Kidney (tissue), 13 donors: ENCODE measurements at regions not wholly inside any gene's neighbourhood (a gene's known extent, or its start where the extent isn't known, plus 50 kb on each side); places are given as distances from the start of the nearest gene placed in this dataset.

ENCODE experiments used
- DNase-seq, 5 donors: peaks; one replicate each; pipeline ENCODE4 v3.0.0-alpha.2; 2013 to 2020
- FAIRE-seq: peaks from 2 replicates; lab custom pipeline; 2012; peaks lifted over from hg19 to GRCh38; lab: Jason Lieb, UNC
- H3K27ac ChIP-seq, 2 donors: one replicate each; pipeline ENCODE4 v1.7.0; 2013; ENCODE audit warnings: low read depth in 2 of 2, low read length in 2 of 2, inconsistent platforms in 1 of 2
- H3K27me3 ChIP-seq: one replicate; pipeline ENCODE4 v1.7.1; 2013; ENCODE audit warnings: low read length, inconsistent platforms; ENCODE audit not compliant: control insufficient read depth, insufficient read depth
- H3K36me3 ChIP-seq, 3 donors: one replicate each; pipeline versions ENCODE4 v1.7.0 to v1.7.1; 2013; ENCODE audit warnings: low read length in 3 of 3, control low read depth in 1 of 3, inconsistent platforms in 1 of 3; ENCODE audit not compliant: insufficient read depth in 3 of 3, control insufficient read depth in 2 of 3
- H3K4me1 ChIP-seq, 3 donors: one replicate each; pipeline versions ENCODE4 v1.7.0 to v1.7.1; 2013; ENCODE audit warnings: low read length in 3 of 3, inconsistent platforms in 1 of 3, low read depth in 1 of 3; ENCODE audit not compliant: control insufficient read depth in 2 of 3, insufficient read depth in 2 of 3
- H3K4me3 ChIP-seq, 3 donors: one replicate each; pipeline versions ENCODE4 v1.7.0 to v1.8.1; 2013; ENCODE audit warnings: low read length in 3 of 3, control low read depth in 1 of 3, inconsistent platforms in 1 of 3
- H3K9ac ChIP-seq, 3 donors: one replicate each; pipeline versions ENCODE4 v1.7.0 to v1.7.1; 2013; ENCODE audit warnings: low read length in 3 of 3, control low read depth in 1 of 3, inconsistent platforms in 1 of 3
- H3K9me3 ChIP-seq, 3 donors: one replicate each; pipeline versions ENCODE4 v1.7.0 to v1.7.1; 2013; ENCODE audit warnings: low read length in 3 of 3, control low read depth in 1 of 3, inconsistent platforms in 1 of 3; ENCODE audit not compliant: control insufficient read depth in 2 of 3, insufficient read depth in 1 of 3
- intact Hi-C: fragments of 100-400 bp; cut with DNase I; formaldehyde crosslinking; loops from one replicate; pipeline ENCODE4 v1.11.1; 2022
- TF ChIP-seq, protein P1 (sequence below): IDR thresholded peaks from 3 replicates; pipeline ENCODE4 v1.5.1; 2012; ENCODE audit warnings: mild to moderate bottlenecking, moderate library complexity, borderline replicate concordance; ENCODE audit not compliant: insufficient read depth; ENCODE audit errors: extremely low read depth
- donor health status: control.
- donor health status: control.
- donor health status: control.
- donor health status: control.
- donor health status: control.
- donor health status: DM: yes; HTN: yes; CAD: no.
- donor health status: Normal renal cell carcinoma (clear cell type).

DNA sequence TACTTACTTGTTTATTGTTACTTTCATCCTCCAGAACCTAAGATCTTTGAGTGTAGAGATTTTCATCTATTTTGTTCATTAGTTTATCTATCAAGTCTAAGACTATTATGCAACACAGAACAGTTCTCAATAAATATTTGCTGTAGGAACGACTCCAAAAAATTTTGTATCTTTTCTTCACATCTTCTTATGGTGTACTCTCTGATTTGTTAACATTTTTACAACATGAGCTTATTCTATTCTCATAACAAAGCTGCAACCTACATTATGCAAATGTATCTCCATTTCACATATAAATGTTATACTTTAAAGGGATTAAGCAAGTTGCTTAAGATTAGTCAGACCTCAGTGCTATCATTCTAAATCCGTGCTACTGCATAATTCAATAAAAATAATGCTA lies 514.2 kb upstream of the ZP4 start:
- Histone ChIP-seq H3K4me1 (no peaks in the 10 kb centered on the region), H3K4me3 (no peak overlapping the region), H3K27ac (no peak overlapping the region), H3K9ac (no peak overlapping the region), H3K36me3 (no peaks in the 10 kb centered on the region), H3K27me3 (no peaks in the 10 kb centered on the region), H3K9me3 (no peaks in the 10 kb centered on the region)
- DNase-seq = no peak
- TF ChIP-seq, protein P1, sequence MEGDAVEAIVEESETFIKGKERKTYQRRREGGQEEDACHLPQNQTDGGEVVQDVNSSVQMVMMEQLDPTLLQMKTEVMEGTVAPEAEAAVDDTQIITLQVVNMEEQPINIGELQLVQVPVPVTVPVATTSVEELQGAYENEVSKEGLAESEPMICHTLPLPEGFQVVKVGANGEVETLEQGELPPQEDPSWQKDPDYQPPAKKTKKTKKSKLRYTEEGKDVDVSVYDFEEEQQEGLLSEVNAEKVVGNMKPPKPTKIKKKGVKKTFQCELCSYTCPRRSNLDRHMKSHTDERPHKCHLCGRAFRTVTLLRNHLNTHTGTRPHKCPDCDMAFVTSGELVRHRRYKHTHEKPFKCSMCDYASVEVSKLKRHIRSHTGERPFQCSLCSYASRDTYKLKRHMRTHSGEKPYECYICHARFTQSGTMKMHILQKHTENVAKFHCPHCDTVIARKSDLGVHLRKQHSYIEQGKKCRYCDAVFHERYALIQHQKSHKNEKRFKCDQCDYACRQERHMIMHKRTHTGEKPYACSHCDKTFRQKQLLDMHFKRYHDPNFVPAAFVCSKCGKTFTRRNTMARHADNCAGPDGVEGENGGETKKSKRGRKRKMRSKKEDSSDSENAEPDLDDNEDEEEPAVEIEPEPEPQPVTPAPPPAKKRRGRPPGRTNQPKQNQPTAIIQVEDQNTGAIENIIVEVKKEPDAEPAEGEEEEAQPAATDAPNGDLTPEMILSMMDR = no peak
- intact Hi-C loops = no loop called here
- no peak for FAIRE-seq

GRCh38 chr1:238404481-238404880 lies 513.8 kb upstream of the ZP4 start:
- H3K36me3 ChIP-seq = no peaks in the 10 kb centered on the region
- no peak for FAIRE-seq
- H3K9me3 ChIP-seq = no peaks in the 10 kb centered on the region
- H3K4me1 ChIP-seq = no peaks in the 10 kb centered on the region
- TF ChIP-seq, protein P1 = no peak
- intact Hi-C loops = no loop called here
- H3K27ac ChIP-seq = no peak overlapping the region
- no peak overlapping the region for H3K4me3 ChIP-seq
- H3K27me3 ChIP-seq = no peaks in the 10 kb centered on the region
- DNase-seq = no peak
- no peak overlapping the region for H3K9ac ChIP-seq

DNA sequence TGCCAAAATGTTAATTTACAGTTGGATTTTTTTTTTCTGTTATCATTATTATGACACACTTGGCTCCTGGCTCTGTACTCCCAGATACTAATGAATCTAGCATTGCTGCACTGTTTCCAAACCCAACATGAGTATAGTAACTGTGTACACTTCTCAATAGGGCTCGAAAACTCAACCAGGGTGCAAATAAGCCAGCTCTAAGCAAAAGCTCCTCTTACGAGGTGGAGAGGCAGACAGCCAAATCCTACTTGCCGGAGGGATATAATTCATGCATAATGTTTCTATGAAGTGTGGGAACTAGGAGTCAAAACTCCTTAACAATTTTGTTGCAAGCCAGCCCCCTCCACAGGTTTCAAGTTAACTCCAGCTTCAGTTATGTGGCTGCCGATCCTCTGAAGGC lies 510.4 kb upstream of the ZP4 start:
- Histone ChIP-seq H3K9me3 (no peaks in the 10 kb centered on the region), H3K27ac (no peak overlapping the region), H3K9ac (no peak overlapping the region), H3K27me3 (no peaks in the 10 kb centered on the region), H3K36me3 (no peaks in the 10 kb centered on the region), H3K4me1 (no peaks in the 10 kb centered on the region), H3K4me3 (no peak overlapping the region)
- TF ChIP-seq, protein P1 = no peak
- no peak for DNase-seq
- FAIRE-seq = no peak
- intact Hi-C loops = no loop called here

DNA sequence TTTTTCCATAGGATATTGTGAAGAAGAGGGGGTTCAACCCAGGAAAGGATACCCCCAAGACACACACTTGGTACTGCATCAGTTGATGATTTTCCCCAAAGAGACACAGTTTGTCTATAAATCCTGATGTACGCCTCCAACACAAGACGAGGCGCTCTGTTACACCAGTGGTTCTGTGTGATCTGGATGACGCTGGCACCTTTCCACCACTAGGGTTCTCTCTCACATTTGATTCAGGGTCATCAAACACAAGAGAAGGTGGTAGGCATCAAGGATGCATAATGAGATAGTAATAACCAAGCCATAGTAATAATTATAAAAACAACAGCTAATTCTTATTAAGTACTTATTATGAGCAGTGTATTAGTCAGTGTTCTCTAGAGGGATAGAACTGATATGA lies 508.8 kb upstream of the ZP4 start:
- Histone ChIP-seq H3K9me3 (no peaks in the 10 kb centered on the region), H3K4me1 (no peaks in the 10 kb centered on the region), H3K36me3 (no peaks in the 10 kb centered on the region), H3K27ac (no peak overlapping the region), H3K27me3 (no peaks in the 10 kb centered on the region), H3K4me3 (no peak overlapping the region), H3K9ac (no peak overlapping the region)
- intact Hi-C loops = no loop called here
- FAIRE-seq (no peak), DNase-seq (no peak)
- TF ChIP-seq, protein P1 = peak; percentile 19
